D721Med (cell line): ENCODE measurements at regions not wholly inside any gene's neighbourhood (a gene's known extent, or its start where the extent isn't known, plus 50 kb on each side); places are given as distances from the start of the nearest gene placed in this dataset.

Source experiments
- DNase-seq: peaks from one replicate; pipeline ENCODE4 v3.0.0; 2011; ENCODE audit warnings: low spot score; ENCODE audit not compliant: insufficient read length
- FAIRE-seq: peaks from 2 replicates; lab custom pipeline; 2011; peaks lifted over from hg19 to GRCh38; lab: Jason Lieb, UNC
- CTCF ChIP-seq: IDR thresholded peaks from 2 replicates; pipeline ENCODE4 v1.5.1; 2012; ENCODE audit warnings: mild to moderate bottlenecking, control low read depth; ENCODE audit not compliant: insufficient read depth; ENCODE audit errors: missing control alignments

- FAIRE-seq (no peak), DNase-seq (no peak)
- no peak for TF ChIP-seq CTCF
Observed at GRCh38 chr4:127545271-127545670, 87.5 kb upstream of the INTU start.

- FAIRE-seq (no peak), DNase-seq (no peak)
- TF ChIP-seq CTCF, result no peak
Observed at GRCh38 chr4:127548990-127549925, 83.5 kb upstream of the INTU start.

- DNase-seq (no peak), FAIRE-seq (no peak)
- no peak for TF ChIP-seq CTCF
Observed at GRCh38 chr4:127555106-127555505, 77.7 kb upstream of the INTU start.

- no peak for FAIRE-seq
- no peak for TF ChIP-seq CTCF
- DNase-seq, result no peak
Observed at GRCh38 chr4:127558088-127558487, 74.7 kb upstream of the INTU start.

- FAIRE-seq, result no peak
- no peak for TF ChIP-seq CTCF
- no peak for DNase-seq
Observed at GRCh38 chr4:127558489-127559407, 74.0 kb upstream of the INTU start.

GRCh38 chr4:127559981-127560380, 72.8 kb upstream of the INTU start:
- DNase-seq (no peak), FAIRE-seq (no peak)
- TF ChIP-seq CTCF, result no peak
